HG03064 (cell line): ENCODE measurements at regions not wholly inside any gene's neighbourhood (a gene's known extent, or its start where the extent isn't known, plus 50 kb on each side); places are given as distances from the start of the nearest gene placed in this dataset.
"Not testable (repeated sequence)": the region's sequence is repeated elsewhere in the genome, so short reads cannot be mapped to it uniquely, and the experiment has no call there.

Source experiments
- ATAC-seq: cut with Tn5 transposase; IDR thresholded peaks from one replicate; pipeline ENCODE4 v1.9.1; 2021; ENCODE audit warnings: low read depth; ENCODE audit not compliant: unreplicated experiment

- ATAC-seq, result not testable (repeated sequence)
Measured at GRCh38 chr10:46645110-46645509, 66.2 kb downstream of the SYT15 start.

DNA sequence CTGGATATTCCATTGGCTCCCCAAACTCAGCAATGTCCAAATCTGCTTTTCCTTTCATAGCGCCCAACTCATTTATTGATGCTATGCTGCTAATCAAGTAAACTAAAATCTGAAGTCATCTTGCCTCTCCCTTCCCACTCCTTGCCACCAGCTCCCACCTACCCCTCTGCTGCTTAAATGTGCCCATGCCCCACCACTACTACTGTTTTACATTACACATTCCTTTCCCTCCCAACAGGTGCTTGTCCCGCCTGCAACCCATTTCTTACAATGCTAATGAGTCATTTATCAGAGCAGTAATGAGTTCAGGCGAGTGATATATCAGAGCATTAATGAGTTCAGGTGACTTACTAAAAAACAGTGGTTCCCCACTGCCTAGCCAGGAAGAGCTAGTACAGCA, 67.2 kb downstream of the SYT15 start:
- not testable (repeated sequence) for ATAC-seq

DNA sequence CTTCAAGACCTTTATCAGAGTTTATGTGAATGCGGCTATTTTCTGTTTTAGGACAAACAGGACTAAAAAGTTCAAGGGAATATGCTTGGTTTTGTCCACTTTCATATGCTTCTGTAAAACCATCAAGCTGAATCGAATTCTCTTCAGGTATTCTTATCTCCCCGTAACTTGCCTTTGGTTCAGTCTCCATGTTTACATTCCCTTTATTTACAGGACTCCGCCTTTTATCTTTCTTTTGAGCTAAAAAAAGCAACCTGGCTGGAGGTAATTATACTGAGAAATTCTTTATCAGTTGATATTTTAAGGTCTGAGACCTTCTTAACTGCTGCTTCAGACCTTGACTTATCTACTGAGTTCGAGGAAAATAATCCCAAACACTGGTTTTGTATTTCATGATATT, 72.0 kb downstream of the SYT15 start:
- not testable (repeated sequence) for ATAC-seq

DNA sequence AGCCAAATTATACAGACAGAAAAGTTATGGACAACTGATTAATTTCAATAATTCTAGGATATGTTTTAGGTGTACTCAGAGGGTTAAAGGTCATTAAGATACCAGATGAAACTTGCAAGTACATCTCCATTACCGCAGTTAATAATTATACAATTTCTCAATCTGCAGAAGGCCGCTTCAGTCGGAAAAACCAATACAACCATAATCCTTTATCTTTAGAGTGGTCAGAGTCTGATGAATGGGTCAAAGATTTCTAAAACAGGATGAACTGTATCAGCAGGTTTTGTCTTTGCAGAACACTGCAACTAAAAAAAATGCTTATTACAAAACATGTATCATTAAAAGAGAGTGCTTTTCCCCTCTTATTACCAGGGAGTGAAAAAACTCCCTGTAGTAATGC, 78.5 kb downstream of the SYT15 start:
- ATAC-seq, result not testable (repeated sequence)

- ATAC-seq, result not testable (repeated sequence)
Measured at GRCh38 chr10:46660027-46660834, 81.3 kb downstream of the SYT15 start.

GRCh38 chr10:46660835-46661164, 81.9 kb downstream of the SYT15 start:
- not testable (repeated sequence) for ATAC-seq

- not testable (repeated sequence) for ATAC-seq
Measured at GRCh38 chr10:46665536-46665935, 86.6 kb downstream of the SYT15 start.

- ATAC-seq, result not testable (repeated sequence)
Measured at GRCh38 chr10:46668357-46668997, 89.5 kb downstream of the SYT15 start.

GRCh38 chr10:46677836-46678435, 99.0 kb downstream of the SYT15 start:
- not testable (repeated sequence) for ATAC-seq

DNA sequence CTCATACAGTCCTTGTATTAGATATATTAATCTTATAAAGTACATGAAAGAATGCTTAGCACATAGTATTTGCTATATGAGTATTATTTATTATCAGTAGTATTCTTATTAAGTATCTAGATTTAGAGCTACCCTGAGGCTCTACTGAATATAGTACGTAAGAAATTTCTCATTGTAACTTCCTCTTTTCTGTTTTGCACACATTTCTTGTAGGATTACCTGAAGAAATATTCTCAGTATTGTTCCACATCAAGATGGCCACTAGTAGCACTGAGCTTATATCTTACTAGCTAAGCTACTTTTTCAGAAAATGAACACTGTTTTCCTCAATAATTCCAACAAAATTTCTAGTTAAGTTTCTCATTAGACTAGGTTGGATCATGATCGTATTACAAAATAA, 112.5 kb downstream of the SYT15 start:
- ATAC-seq, result not testable (repeated sequence)

GRCh38 chr10:46693218-46693617, 114.3 kb downstream of the SYT15 start:
- ATAC-seq, result not testable (repeated sequence)

DNA sequence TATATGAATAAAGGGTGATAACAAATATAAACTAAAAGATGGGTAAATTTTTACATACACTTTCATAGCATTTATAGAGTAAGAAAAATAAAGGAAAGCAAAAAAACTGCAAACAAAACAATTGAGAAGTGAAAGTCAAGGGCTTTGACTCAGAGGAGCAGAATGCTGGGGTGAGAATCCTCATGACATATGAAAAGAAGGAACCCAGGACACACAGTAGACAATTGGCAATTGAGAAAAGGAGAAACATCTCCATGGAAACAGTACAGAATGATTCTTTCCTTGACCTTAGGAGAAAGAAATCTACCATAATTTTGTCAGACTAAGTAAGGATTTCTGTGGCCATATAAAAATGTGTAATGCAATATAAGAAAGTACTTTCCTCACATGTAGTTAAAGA, 138.3 kb downstream of the SYT15 start:
- not testable (repeated sequence) for ATAC-seq

DNA sequence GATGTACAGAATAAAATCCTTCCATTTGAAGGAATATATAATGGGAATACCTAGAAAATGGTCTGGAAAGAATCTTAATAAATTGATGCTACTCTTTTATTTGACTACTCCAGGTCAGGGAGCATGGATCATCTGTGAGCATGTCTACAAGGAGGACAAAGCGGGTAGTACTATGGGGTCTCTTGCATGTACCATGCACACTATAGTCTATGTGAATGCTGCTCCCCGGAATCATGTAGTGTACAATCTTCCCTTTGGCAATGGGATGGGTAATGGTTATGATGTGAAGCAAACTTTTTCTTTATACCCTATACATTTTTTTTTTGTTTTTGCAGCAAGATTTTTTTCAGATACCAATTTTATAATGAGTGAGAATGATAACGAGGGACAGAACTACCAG, 139.1 kb downstream of the SYT15 start:
- not testable (repeated sequence) for ATAC-seq

- ATAC-seq, result not testable (repeated sequence)
Measured at GRCh38 chr10:46720386-46720785, 141.5 kb downstream of the SYT15 start.

- not testable (repeated sequence) for ATAC-seq
Measured at GRCh38 chr10:46720811-46721518, 142.0 kb downstream of the SYT15 start.

- ATAC-seq, result not testable (repeated sequence)
Measured at GRCh38 chr10:46724258-46724657, 145.3 kb downstream of the SYT15 start.

- not testable (repeated sequence) for ATAC-seq
Measured at GRCh38 chr10:46728359-46728758, 149.4 kb downstream of the SYT15 start.

- ATAC-seq, result not testable (repeated sequence)
Measured at GRCh38 chr10:46730729-46731128, 151.8 kb downstream of the SYT15 start.

- not testable (repeated sequence) for ATAC-seq
Measured at GRCh38 chr10:46733635-46734261, 154.8 kb downstream of the SYT15 start.

GRCh38 chr10:46734262-46734642, 155.3 kb downstream of the SYT15 start:
- not testable (repeated sequence) for ATAC-seq
